Endothelial cell of umbilical vein (primary cell): ENCODE measurements at regions not wholly inside any gene's neighbourhood (a gene's known extent, or its start where the extent isn't known, plus 50 kb on each side); places are given as distances from the start of the nearest gene placed in this dataset.

Source experiments
- BruUV-seq: library from RNA; stranded (reverse); fragments of 400-500 nt; replicated peaks from 2 replicates; lab custom pipeline; 2021; lab: Mats Ljungman, UMichigan
- CTCF ChIA-PET: fragments of 300-600, 350-600 bp; sonication (Branson Sonifier 250); formaldehyde crosslinking; loops from one replicate; lab custom pipeline; 2021; ENCODE audit warnings: antibody characterized with exemption, inconsistent platforms; lab: Charles Lee
- POLR2A ChIA-PET: fragments of 300-600, 350-600 bp; sonication (Branson Sonifier 250); formaldehyde crosslinking; loops from one replicate; lab custom pipeline; 2021; ENCODE audit warnings: antibody characterized with exemption, inconsistent platforms; lab: Charles Lee
- DNase-seq: peaks from one replicate; pipeline ENCODE4 v3.0.0-alpha.2; 2011; ENCODE audit warnings: low read depth, low spot score
- FAIRE-seq: peaks from 2 replicates; lab custom pipeline; 2011; peaks lifted over from hg19 to GRCh38; lab: Jason Lieb, UNC
- H2AFZ ChIP-seq: 2 replicates; pipeline ENCODE4 v1.6.0; 2012; ENCODE audit warnings: low read depth, low read length, control low read depth, inconsistent platforms
- H3K27ac ChIP-seq: 2 replicates; pipeline ENCODE4 v1.5.1; 2011; ENCODE audit warnings: low read depth, mild to moderate bottlenecking, control low read depth, low read length, moderate library complexity; ENCODE audit not compliant: insufficient read depth
- H3K27me3 ChIP-seq, 2 experiments: 2 replicates each; pipeline versions ENCODE4 v1.6.0 to v1.6.1; 2011; ENCODE audit warnings: low read length in 2 of 2, mixed read lengths in 1 of 2; ENCODE audit not compliant: control insufficient read depth in 2 of 2, insufficient read depth in 2 of 2
- H3K36me3 ChIP-seq, 2 experiments: 2 replicates in 1 of 2; 3 replicates in 1 of 2; pipeline ENCODE4 v1.5.1; 2011; ENCODE audit warnings: low read length in 2 of 2, mild to moderate bottlenecking in 1 of 2, moderate library complexity in 1 of 2; ENCODE audit not compliant: control insufficient read depth in 2 of 2, insufficient read depth in 2 of 2; ENCODE audit errors: extremely low read depth in 1 of 2
- H3K4me1 ChIP-seq: 3 replicates; pipeline ENCODE4 v1.5.1; 2011; ENCODE audit warnings: mild to moderate bottlenecking, low read length; ENCODE audit not compliant: control insufficient read depth, insufficient read depth; ENCODE audit errors: extremely low read depth
- H3K4me2 ChIP-seq: 2 replicates; pipeline ENCODE4 v1.6.1; 2011; ENCODE audit warnings: low read length, control low read depth, mixed read lengths; ENCODE audit not compliant: insufficient read depth
- H3K4me3 ChIP-seq, 3 experiments: fragments of 200-600 bp in 1 of 3; sonication (generic), shearing (Covaris generic) in 1 of 3; replicated peaks in 1 of 3; 2 replicates each; pipeline ENCODE4 v1.5.1; 2011 to 2016; ENCODE audit warnings: control low read depth in 3 of 3, low read length in 3 of 3, mild to moderate bottlenecking in 2 of 3, inconsistent platforms in 1 of 3, low read depth in 1 of 3, moderate library complexity in 1 of 3; ENCODE audit not compliant: insufficient read depth in 1 of 3
- H3K79me2 ChIP-seq: 2 replicates; pipeline ENCODE4 v1.6.0; 2012; ENCODE audit warnings: low read length, inconsistent platforms; ENCODE audit not compliant: control insufficient read depth, insufficient read depth
- H3K9ac ChIP-seq: replicated peaks from 2 replicates; pipeline ENCODE3; 2011; ENCODE audit warnings: low read length, control low read depth; ENCODE audit not compliant: insufficient read depth; ENCODE audit errors: extremely low read depth
- H3K9me1 ChIP-seq: replicated peaks from 3 replicates; pipeline ENCODE4 v1.6.0; 2011; ENCODE audit warnings: mild to moderate bottlenecking, low read length; ENCODE audit not compliant: control insufficient read depth, insufficient read depth; ENCODE audit errors: extremely low read depth
- H3K9me3 ChIP-seq: replicated peaks from 2 replicates; pipeline ENCODE4 v1.5.1; 2012; ENCODE audit warnings: low read length, inconsistent platforms; ENCODE audit not compliant: control insufficient read depth, insufficient read depth
- H4K20me1 ChIP-seq: replicated peaks from 2 replicates; pipeline ENCODE3; 2011; ENCODE audit warnings: mild to moderate bottlenecking, low read length; ENCODE audit not compliant: control insufficient read depth, insufficient read depth; ENCODE audit errors: extremely low read depth
- CTCF ChIP-seq, 2 donors: IDR thresholded peaks; 1 replicate in 1 of 2; 2 replicates in 1 of 2; pipeline ENCODE4 v1.5.1; 2011; ENCODE audit warnings: low read length in 2 of 2, mild to moderate bottlenecking in 2 of 2, moderate library complexity in 2 of 2, control low read depth in 1 of 2, inconsistent platforms in 1 of 2, low read depth in 1 of 2; ENCODE audit not compliant: insufficient read depth in 1 of 2; ENCODE audit errors: extremely low read depth in 1 of 2
- EZH2 ChIP-seq: IDR thresholded peaks from 2 replicates; pipeline ENCODE4 v1.6.1; 2012; ENCODE audit warnings: borderline replicate concordance, low read depth, mild to moderate bottlenecking, moderate library complexity, low read length, inconsistent platforms; ENCODE audit not compliant: severe bottlenecking
- FOS ChIP-seq: IDR thresholded peaks from 2 replicates; pipeline ENCODE4 v1.6.1; 2011; ENCODE audit warnings: mild to moderate bottlenecking, low read length, moderate library complexity, borderline replicate concordance; ENCODE audit not compliant: insufficient read depth
- GATA2 ChIP-seq: IDR thresholded peaks from 2 replicates; pipeline ENCODE4 v1.7.0; 2011; ENCODE audit warnings: low read depth, mild to moderate bottlenecking, moderate library complexity, mixed read lengths, low read length; ENCODE audit not compliant: insufficient read length, insufficient read depth
- JUN ChIP-seq: IDR thresholded peaks from 2 replicates; pipeline ENCODE4 v1.6.1; 2011; ENCODE audit warnings: borderline replicate concordance, low read depth; ENCODE audit not compliant: insufficient read length, insufficient read depth
- MYC ChIP-seq: IDR thresholded peaks from one replicate; pipeline ENCODE4 v1.6.1; 2011; ENCODE audit warnings: mild to moderate bottlenecking, low read depth, low read length
- POLR2A ChIP-seq: IDR thresholded peaks from 2 replicates; pipeline ENCODE4 v1.6.1; 2012; ENCODE audit warnings: low read depth, mild to moderate bottlenecking, control low read depth, low read length
- POLR2AphosphoS5 ChIP-seq: IDR thresholded peaks from 2 replicates; pipeline ENCODE4 v1.6.1; 2012; ENCODE audit warnings: low read depth, mild to moderate bottlenecking, control low read depth, low read length, moderate library complexity; ENCODE audit not compliant: insufficient read depth
- dilution Hi-C: fragments of 300-500 bp; cut with MboI; formaldehyde crosslinking; loops from one replicate; pipeline ENCODE4 v1.15.0; 2019; ENCODE audit warnings: low sequenced_read_pairs; ENCODE audit not compliant: extremely low pct_ligation_motif_present
- intact Hi-C: fragments of 100-400 bp; cut with micrococcal nuclease; formaldehyde crosslinking; loops from one replicate; pipeline ENCODE4 v1.10.0; 2022
- TF ChIP-seq, protein P1 (sequence below): IDR thresholded peaks from 2 replicates; pipeline ENCODE4 v1.6.1; 2011; ENCODE audit not compliant: insufficient read depth, insufficient read length

DNA sequence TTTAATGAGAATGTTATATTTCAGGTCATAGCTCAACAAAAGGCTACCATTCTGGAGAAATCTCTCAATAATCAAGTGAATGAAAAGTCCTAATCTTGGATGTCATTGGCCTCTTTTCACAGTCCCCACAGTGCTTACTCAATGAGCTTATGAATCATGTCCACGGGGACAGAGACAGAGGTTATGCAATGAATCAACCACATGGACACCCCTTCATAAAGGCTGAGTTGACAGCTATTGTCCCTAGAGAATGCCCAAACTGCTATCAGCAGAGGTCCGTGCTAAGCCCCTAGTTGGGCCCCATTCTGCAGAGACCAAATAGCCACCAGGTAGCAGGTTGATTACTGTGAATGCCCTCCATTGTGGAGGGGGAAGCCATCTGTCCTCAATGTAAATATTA, 158.1 kb downstream of the LHFPL1 start:
- no peaks in the 10 kb centered on the region for H3K79me2 ChIP-seq
- no peaks in the 10 kb centered on the region for H3K9me1 ChIP-seq
- no peaks in the 10 kb centered on the region for H3K27me3 ChIP-seq
- FAIRE-seq = no peak
- dilution Hi-C loops (no loop called here), intact Hi-C loops (no loop called here)
- H3K4me1 ChIP-seq = no peaks in the 10 kb centered on the region
- no peak overlapping the region for H3K27ac ChIP-seq
- no peaks in the 10 kb centered on the region for H4K20me1 ChIP-seq
- H3K36me3 ChIP-seq = no peaks in the 10 kb centered on the region
- CTCF ChIA-PET = no interaction called here
- TF ChIP-seq FOS (no peak), CTCF (IDR thresholded peaks at IDR 0.05; ENCODE audit: extremely low read depth in 1 of 2, insufficient read depth in 1 of 2, low read depth in 1 of 2, low read length in 2 of 2) (no peak), POLR2A (no peak), JUN (no peak), GATA2 (no peak), POLR2AphosphoS5 (no peak), EZH2 (no peak), MYC (no peak)
- TF ChIP-seq, protein P1, sequence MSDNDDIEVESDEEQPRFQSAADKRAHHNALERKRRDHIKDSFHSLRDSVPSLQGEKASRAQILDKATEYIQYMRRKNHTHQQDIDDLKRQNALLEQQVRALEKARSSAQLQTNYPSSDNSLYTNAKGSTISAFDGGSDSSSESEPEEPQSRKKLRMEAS = no peak
- no peak overlapping the region for H3K4me3 ChIP-seq
- H3K4me2 ChIP-seq = no peak overlapping the region
- no peak for DNase-seq
- no peak overlapping the region for H3K9ac ChIP-seq
- H3K9me3 ChIP-seq = no peaks in the 10 kb centered on the region
- no peak overlapping the region for H2AFZ ChIP-seq
- POLR2A ChIA-PET = no interaction called here
- no TSS peak for BruUV-seq
